ENCODE measurements at regions not wholly inside any gene's neighbourhood (a gene's known extent, or its start where the extent isn't known, plus 50 kb on each side); places are given as distances from the start of the nearest gene placed in this dataset.

GRCh38 chr20:40511478-40511877 lies 177.6 kb downstream of the MAFB start:
- in situ Hi-C loops (cut with MboI; ENCODE audit: low sequenced_read_pairs, unreplicated experiment) = no loop called here
- DNase-seq (ENCODE audit: low spot score) = no peak
- no peak for TF ChIP-seq CTCF (IDR thresholded peaks at IDR 0.05; ENCODE audit: borderline replicate concordance, control extremely low read depth, extremely low read depth, insufficient read depth, missing control alignments)

- TF ChIP-seq CTCF (IDR thresholded peaks at IDR 0.05; ENCODE audit: borderline replicate concordance, control extremely low read depth, extremely low read depth, insufficient read depth, missing control alignments) = no peak
- in situ Hi-C loops (cut with MboI; ENCODE audit: low sequenced_read_pairs, unreplicated experiment) = no loop called here
- DNase-seq (ENCODE audit: low spot score) = no peak
Observed at GRCh38 chr20:40510622-40511021, 178.4 kb downstream of the MAFB start.

GRCh38 chr20:40508821-40509220 lies 180.2 kb downstream of the MAFB start:
- in situ Hi-C loops (cut with MboI; ENCODE audit: low sequenced_read_pairs, unreplicated experiment) = no loop called here
- no peak for DNase-seq (ENCODE audit: low spot score)
- TF ChIP-seq CTCF (IDR thresholded peaks at IDR 0.05; ENCODE audit: borderline replicate concordance, control extremely low read depth, extremely low read depth, insufficient read depth, missing control alignments) = no peak

GRCh38 chr20:40506537-40506939 lies 182.5 kb downstream of the MAFB start:
- no peak for DNase-seq (ENCODE audit: low spot score)
- TF ChIP-seq CTCF (IDR thresholded peaks at IDR 0.05; ENCODE audit: borderline replicate concordance, control extremely low read depth, extremely low read depth, insufficient read depth, missing control alignments) = no peak
- in situ Hi-C loops (cut with MboI; ENCODE audit: low sequenced_read_pairs, unreplicated experiment) = no loop called here

GRCh38 chr20:40503119-40503518 lies 185.9 kb downstream of the MAFB start:
- TF ChIP-seq CTCF (IDR thresholded peaks at IDR 0.05; ENCODE audit: borderline replicate concordance, control extremely low read depth, extremely low read depth, insufficient read depth, missing control alignments) = no peak
- DNase-seq (ENCODE audit: low spot score) = no peak

GRCh38 chr20:40502576-40502975 lies 186.5 kb downstream of the MAFB start:
- DNase-seq (ENCODE audit: low spot score) = no peak
- in situ Hi-C loops (cut with MboI; ENCODE audit: low sequenced_read_pairs, unreplicated experiment) = no loop called here
- TF ChIP-seq CTCF (IDR thresholded peaks at IDR 0.05; ENCODE audit: borderline replicate concordance, control extremely low read depth, extremely low read depth, insufficient read depth, missing control alignments) = no peak

More at GRCh38 chr20:40503119-40503518, 185.9 kb downstream of the MAFB start:
- in situ Hi-C loops (cut with MboI; ENCODE audit: low sequenced_read_pairs, unreplicated experiment) = no loop called here

GRCh38 chr20:40499391-40499790 lies 189.6 kb downstream of the MAFB start:
- no peak for TF ChIP-seq CTCF (IDR thresholded peaks at IDR 0.05; ENCODE audit: borderline replicate concordance, control extremely low read depth, extremely low read depth, insufficient read depth, missing control alignments)
- in situ Hi-C loops (cut with MboI; ENCODE audit: low sequenced_read_pairs, unreplicated experiment) = no loop called here
- DNase-seq (ENCODE audit: low spot score) = no peak
